ACC112 (cell line): ENCODE measurements at regions not wholly inside any gene's neighbourhood (a gene's known extent, or its start where the extent isn't known, plus 50 kb on each side); places are given as distances from the start of the nearest gene placed in this dataset.

Experiments
- H2AFZ ChIP-seq: fragments of 200-600 bp; sonication (generic); one replicate; pipeline ENCODE4 v1.6.0; 2017; ENCODE audit warnings: antibody characterized with exemption, low read length; ENCODE audit not compliant: unreplicated experiment
- H3K27ac ChIP-seq: fragments of 200-600 bp; sonication (generic); 2 replicates; pipeline ENCODE4 v1.5.1; 2014; ENCODE audit warnings: low read depth, mild to moderate bottlenecking, antibody characterized with exemption, low read length, moderate library complexity
- H3K27me3 ChIP-seq: fragments of 200-600 bp; sonication (generic); 2 replicates; pipeline ENCODE4 v1.6.1; 2014; ENCODE audit warnings: mild to moderate bottlenecking, antibody characterized with exemption, low read length, moderate library complexity, mixed read lengths; ENCODE audit not compliant: insufficient read depth
- H3K36me3 ChIP-seq: fragments of 200-600 bp; sonication (generic); 2 replicates; pipeline ENCODE4 v1.6.1; 2016; ENCODE audit warnings: mild to moderate bottlenecking, antibody characterized with exemption, low read length, moderate library complexity, mixed read lengths; ENCODE audit not compliant: insufficient read depth
- H3K4me1 ChIP-seq: fragments of 200-600 bp; sonication (generic); one replicate; pipeline ENCODE4 v1.6.1; 2016; ENCODE audit warnings: low read length, mixed read lengths; ENCODE audit not compliant: insufficient read depth, unreplicated experiment, control insufficient read depth
- H3K4me3 ChIP-seq: fragments of 200-600 bp; sonication (generic); 2 replicates; pipeline ENCODE4 v1.5.1; 2014; ENCODE audit warnings: mild to moderate bottlenecking, low read depth, low read length
- H3K79me2 ChIP-seq: fragments of 200-600 bp; sonication (generic); one replicate; pipeline ENCODE4 v1.6.0; 2016; ENCODE audit warnings: low read length; ENCODE audit not compliant: control insufficient read depth, unreplicated experiment, insufficient read depth

DNA sequence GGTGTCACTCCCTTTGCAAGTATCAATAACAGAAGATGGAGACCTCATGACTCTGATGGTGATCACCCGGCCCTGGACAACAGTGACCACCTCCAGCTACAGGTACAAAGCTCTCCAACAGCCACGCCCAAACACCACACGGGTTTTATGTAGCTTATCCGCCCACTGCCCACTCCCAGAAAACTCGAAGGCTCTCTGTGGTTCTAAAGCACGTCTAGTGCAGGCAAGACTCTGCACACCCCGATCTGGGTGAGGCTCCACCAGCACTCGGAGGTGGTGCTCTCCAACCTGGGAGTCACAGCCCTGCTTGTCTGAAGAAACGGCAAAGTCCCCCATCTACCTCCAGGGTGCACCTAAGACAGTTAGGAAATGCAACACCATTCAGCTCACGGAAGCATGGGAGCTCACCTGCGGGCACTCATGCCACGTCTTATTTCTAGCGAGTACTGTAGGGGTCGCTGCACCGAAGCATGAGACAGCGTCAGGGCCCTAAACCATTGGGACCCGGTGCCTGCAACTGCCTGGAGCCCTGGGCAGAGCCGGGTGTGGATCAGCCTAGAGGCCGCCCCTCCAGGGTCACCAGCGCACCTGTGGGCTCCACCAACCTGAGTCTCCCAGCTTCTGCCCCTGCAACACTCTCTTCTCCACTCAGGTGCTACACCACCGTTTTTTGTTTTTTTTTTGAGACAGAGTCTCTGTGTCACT lies 58.1 kb upstream of the ZNF354A start:
- no peaks in the 10 kb centered on the region for H3K79me2 ChIP-seq
- H3K27ac ChIP-seq = no peak overlapping the region
- no peaks in the 10 kb centered on the region for H3K27me3 ChIP-seq
- H3K4me3 ChIP-seq = no peak overlapping the region
- H3K36me3 ChIP-seq = no peaks in the 10 kb centered on the region
- peaks cover 25% of the 10 kb centered on the region for H3K4me1 ChIP-seq
- no peak overlapping the region for H2AFZ ChIP-seq

DNA sequence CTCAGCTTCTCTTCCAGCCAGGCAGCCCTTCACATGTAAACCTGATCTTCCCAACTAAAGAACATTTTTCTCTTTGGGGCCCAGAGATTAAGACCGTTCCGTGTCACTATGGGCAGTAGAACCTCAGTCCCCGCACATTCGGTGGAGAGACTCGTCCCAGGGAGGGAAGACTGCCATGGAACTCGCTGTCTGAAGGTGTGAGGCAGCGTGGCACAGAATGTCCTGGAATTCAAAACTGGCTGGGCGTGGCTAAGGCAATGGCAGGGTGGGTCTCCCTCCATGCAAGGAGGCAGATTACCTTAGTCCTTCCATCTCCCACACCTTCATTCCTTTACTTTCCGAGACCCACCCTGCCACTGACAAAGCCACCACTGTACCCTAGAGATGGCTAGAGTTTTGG lies 57.4 kb upstream of the ZNF354A start:
- Histone ChIP-seq H3K27ac (no peak overlapping the region), H3K36me3 (no peaks in the 10 kb centered on the region), H3K27me3 (no peaks in the 10 kb centered on the region), H2AFZ (no peak overlapping the region), H3K79me2 (no peaks in the 10 kb centered on the region), H3K4me3 (no peak overlapping the region), H3K4me1 (peaks cover 25% of the 10 kb centered on the region)

DNA sequence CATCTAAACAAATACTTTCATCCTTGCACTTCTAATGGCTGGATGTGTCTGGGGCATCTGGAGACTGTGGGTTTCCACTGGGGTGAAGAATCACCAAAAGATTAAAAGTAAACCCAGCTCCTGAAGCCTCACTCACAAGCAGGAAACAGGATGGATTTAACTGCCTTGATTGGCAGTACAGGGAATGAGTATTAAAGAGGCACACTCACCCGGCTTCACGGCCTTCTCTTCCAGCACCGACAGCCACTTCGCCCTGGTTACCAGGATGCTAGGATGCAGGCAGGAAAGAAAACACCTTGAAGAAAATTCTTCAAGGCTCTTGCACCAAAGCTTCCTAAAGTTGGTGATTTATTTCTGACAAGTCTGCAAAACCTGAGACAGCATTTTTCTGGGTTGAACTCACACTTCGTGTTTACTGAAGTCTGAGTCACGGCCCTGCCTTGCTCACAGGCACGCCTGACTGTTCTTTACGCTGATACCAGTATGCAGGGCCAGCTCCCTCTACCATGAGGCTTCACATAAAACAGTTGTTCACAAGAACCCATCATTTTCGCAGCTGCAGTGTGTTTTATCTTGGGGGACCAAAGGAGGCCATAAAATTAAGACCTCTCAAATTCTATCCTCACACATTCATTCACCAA lies 56.5 kb upstream of the ZNF354A start:
- no peak overlapping the region for H3K4me3 ChIP-seq
- peaks cover 25% of the 10 kb centered on the region for H3K4me1 ChIP-seq
- H2AFZ ChIP-seq = no peak overlapping the region
- no peaks in the 10 kb centered on the region for H3K27me3 ChIP-seq
- H3K79me2 ChIP-seq = no peaks in the 10 kb centered on the region
- peak overlapping the region; percentile 49; the same call in 1 of the 2 replicates for H3K27ac ChIP-seq
- no peaks in the 10 kb centered on the region for H3K36me3 ChIP-seq

DNA sequence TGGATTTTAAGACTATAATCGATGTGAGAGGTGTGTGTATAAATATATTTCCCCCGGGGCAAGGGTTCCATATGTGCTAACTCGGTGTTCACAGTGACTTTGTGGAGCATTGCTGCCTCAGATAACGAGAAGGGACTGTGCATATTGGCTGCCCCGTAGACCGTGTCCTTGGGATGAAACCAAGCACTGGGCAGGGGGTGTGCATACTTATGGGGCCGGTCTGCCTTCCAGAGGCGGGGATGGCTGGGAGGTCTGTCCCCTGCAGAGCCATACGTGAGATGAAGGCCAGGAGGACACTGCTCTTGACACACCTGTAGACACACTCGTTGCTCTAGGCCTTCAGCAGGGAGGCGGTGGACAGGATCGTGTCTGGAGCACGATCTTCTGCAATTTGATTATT lies 56.0 kb upstream of the ZNF354A start:
- Histone ChIP-seq H2AFZ (no peak overlapping the region), H3K4me3 (no peak overlapping the region), H3K27ac (peak overlapping the region; percentile 49; the same call in 1 of the 2 replicates), H3K79me2 (no peaks in the 10 kb centered on the region), H3K27me3 (peaks cover 5% of the 10 kb centered on the region; the same call in 1 of the 2 replicates), H3K4me1 (peaks cover 25% of the 10 kb centered on the region), H3K36me3 (no peaks in the 10 kb centered on the region)

DNA sequence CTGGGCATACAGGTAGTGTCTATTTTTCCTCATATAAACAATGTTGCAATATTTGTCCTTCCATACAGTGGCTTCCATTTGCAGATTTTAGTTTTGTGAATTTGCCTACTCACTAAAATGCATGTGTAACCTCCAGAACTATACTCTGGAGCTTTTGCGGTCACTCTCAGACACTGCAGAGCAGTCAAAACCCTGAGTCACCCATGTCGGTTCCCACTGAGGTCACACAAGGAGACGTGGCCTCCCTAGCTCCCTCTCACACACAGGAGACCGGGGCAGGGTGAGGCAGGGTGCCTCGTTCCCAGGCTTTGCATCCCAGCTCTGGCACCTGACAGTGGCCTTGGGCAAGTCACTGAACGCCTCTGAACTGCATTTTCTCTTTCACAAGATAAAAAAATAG lies 55.5 kb upstream of the ZNF354A start:
- H3K79me2 ChIP-seq = no peaks in the 10 kb centered on the region
- peaks cover 25% of the 10 kb centered on the region for H3K4me1 ChIP-seq
- no peak overlapping the region for H2AFZ ChIP-seq
- H3K27ac ChIP-seq = peak overlapping the region; percentile 49; the same call in 1 of the 2 replicates
- no peaks in the 10 kb centered on the region for H3K36me3 ChIP-seq
- H3K4me3 ChIP-seq = no peak overlapping the region
- peaks cover 8% of the 10 kb centered on the region; the same call in 1 of the 2 replicates for H3K27me3 ChIP-seq

DNA sequence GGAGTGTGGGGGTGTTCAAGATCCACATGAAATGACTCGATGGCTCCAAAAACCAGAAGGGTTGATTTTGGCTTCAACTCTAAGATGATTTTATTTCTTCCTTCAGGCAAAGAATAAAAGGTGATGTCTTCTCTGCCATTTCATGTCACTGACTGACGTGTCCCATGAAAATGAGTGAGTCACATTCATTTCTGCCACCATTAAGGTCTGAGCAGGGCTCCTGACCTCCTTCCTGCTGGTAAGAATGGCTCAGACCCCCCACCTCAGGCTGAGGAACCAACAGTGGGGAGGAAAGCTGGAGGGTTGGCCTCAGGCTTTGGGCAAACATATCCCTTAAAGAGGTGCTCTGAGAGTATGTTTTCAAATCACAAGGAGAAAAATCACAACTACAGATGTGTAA lies 53.9 kb upstream of the ZNF354A start:
- Histone ChIP-seq H3K36me3 (no peaks in the 10 kb centered on the region), H2AFZ (no peak overlapping the region), H3K27ac (no peak overlapping the region), H3K4me3 (no peak overlapping the region), H3K79me2 (no peaks in the 10 kb centered on the region), H3K27me3 (peaks cover 24% of the 10 kb centered on the region), H3K4me1 (peaks cover 25% of the 10 kb centered on the region)

DNA sequence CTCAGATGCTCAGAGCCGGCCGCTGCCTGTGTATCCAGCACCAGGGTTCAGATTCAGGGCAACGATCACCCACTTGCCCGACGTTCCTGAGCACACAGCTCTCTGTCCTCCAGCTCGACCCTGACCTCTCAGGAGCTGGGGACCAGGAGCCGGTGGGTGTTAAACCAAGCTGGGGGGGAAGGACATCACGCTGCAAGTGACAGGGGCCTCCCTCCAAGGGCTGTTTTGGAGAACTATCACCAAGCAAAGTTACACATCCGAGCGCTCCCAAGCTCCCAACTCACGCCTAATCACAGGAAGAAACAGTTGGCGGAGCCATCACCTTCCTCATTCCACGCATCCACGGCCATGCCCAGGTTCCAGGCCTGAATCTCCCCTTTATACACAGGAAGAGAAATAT lies 51.5 kb upstream of the ZNF354A start:
- peaks cover 29% of the 10 kb centered on the region for H3K27me3 ChIP-seq
- no peak overlapping the region for H3K4me3 ChIP-seq
- no peaks in the 10 kb centered on the region for H3K79me2 ChIP-seq
- H2AFZ ChIP-seq = no peak overlapping the region
- peaks cover 16% of the 10 kb centered on the region for H3K4me1 ChIP-seq
- no peaks in the 10 kb centered on the region for H3K36me3 ChIP-seq
- no peak overlapping the region for H3K27ac ChIP-seq

DNA sequence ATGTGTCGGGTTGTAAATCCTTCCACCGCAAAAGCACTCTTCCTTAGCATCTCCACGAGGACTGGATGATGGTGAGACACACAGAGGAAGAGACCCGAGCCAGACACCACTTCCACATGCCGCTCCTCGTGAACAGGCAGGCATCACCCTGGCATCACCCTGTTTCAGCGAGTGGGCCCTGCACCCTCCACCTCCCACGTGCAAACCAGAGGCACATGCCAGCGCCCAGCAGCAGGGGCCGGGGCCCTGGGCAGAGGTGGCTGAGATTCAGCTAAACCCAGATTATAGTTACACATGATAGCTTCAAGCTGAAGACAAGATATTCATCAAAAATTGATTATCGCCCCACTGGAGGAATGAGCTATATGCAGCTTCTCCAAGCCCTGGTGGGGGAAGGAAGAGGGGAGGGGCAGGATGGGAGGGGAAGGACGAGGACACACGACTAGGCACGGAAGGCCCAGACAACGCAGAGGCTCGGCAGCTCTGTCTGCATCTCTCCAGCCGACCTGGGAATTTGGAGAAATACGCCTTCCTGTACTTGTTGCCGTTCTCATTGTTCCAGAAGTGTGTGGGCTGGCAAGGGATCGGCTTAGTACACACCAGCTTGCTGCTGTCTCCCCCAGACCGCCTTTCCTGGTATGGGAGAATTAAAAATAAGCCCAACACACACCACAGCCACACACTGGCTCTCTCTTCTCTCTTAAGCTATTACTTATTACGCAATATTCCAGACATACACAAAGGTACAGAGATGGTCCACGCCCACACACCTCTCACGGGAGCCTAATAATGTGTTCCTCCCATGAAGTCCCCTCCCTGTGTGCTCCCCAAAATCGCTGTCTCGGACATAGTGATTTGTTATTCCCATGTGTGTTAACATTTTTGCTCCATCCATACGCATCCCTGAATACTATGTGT lies 50.4 kb upstream of the ZNF354A start:
- H2AFZ ChIP-seq = no peak overlapping the region
- no peak overlapping the region for H3K27ac ChIP-seq
- H3K79me2 ChIP-seq = no peaks in the 10 kb centered on the region
- H3K36me3 ChIP-seq = no peaks in the 10 kb centered on the region
- peaks cover 29% of the 10 kb centered on the region for H3K27me3 ChIP-seq
- H3K4me3 ChIP-seq = no peak overlapping the region
- H3K4me1 ChIP-seq = peaks cover 5% of the 10 kb centered on the region
